Activated T-cell treated with anti-CD3 and anti-CD28 coated beads, Interleukin-2, amount 50 U/mL, for 72 hours (primary cell): ENCODE measurements at regions not wholly inside any gene's neighbourhood (a gene's known extent, or its start where the extent isn't known, plus 50 kb on each side); places are given as distances from the start of the nearest gene placed in this dataset.

Experiments
- ATAC-seq, 2 donors: fragments of 150-1000 bp; cut with Tn5 transposase; replicated peaks in 1 of 2; 2 replicates each; pipeline ENCODE4 v1.10.0; 2021; ENCODE audit warnings: moderate library complexity in 2 of 2, mild to moderate bottlenecking in 1 of 2
- DNase-seq, 2 donors: peaks; one replicate each; pipeline ENCODE4 v3.0.0; 2021 to 2022; ENCODE audit warnings: mixed read lengths in 1 of 2
- H3K27ac Mint-ChIP-seq: one replicate; pipeline ENCODE4 v1.8.0; 2022; ENCODE audit warnings: mild to moderate bottlenecking, moderate library complexity, mixed read lengths
- H3K27me3 Mint-ChIP-seq: one replicate; pipeline ENCODE4 v1.8.0; 2022; ENCODE audit warnings: low read depth, mixed read lengths
- H3K36me3 Mint-ChIP-seq, 2 donors: one replicate each; pipeline ENCODE4 v1.8.0; 2022; ENCODE audit warnings: mixed read lengths in 2 of 2, mild to moderate bottlenecking in 1 of 2; ENCODE audit not compliant: insufficient read depth in 2 of 2
- H3K4me1 Mint-ChIP-seq: one replicate; pipeline ENCODE4 v1.8.0; 2022; ENCODE audit warnings: low read depth, mixed read lengths
- H3K4me3 Mint-ChIP-seq, 2 donors: one replicate each; pipeline ENCODE4 v1.8.0; 2022; ENCODE audit warnings: mild to moderate bottlenecking in 2 of 2, mixed read lengths in 2 of 2, moderate library complexity in 2 of 2
- H3K9me3 Mint-ChIP-seq, 2 donors: one replicate each; pipeline ENCODE4 v1.8.0; 2022; ENCODE audit warnings: mixed read lengths in 2 of 2

- no peaks in the 10 kb centered on the region for H3K9me3 Mint-ChIP-seq
- no peaks in the 10 kb centered on the region for H3K36me3 Mint-ChIP-seq
- H3K27ac Mint-ChIP-seq = no peak overlapping the region
- no peaks in the 10 kb centered on the region for H3K4me1 Mint-ChIP-seq
- no peaks in the 10 kb centered on the region for H3K27me3 Mint-ChIP-seq
- ATAC-seq (no peak), DNase-seq (no peak)
- no peak overlapping the region for H3K4me3 Mint-ChIP-seq
These were observed 714.7 kb downstream of the EPHA4 start for GRCh38 chr2:220857368-220857767.

GRCh38 chr2:220858101-220858500 lies 714.0 kb downstream of the EPHA4 start:
- no peaks in the 10 kb centered on the region for H3K9me3 Mint-ChIP-seq
- H3K4me3 Mint-ChIP-seq = no peak overlapping the region
- H3K4me1 Mint-ChIP-seq = no peaks in the 10 kb centered on the region
- H3K36me3 Mint-ChIP-seq = no peaks in the 10 kb centered on the region
- DNase-seq (no peak), ATAC-seq (no peak)
- no peaks in the 10 kb centered on the region for H3K27me3 Mint-ChIP-seq
- no peak overlapping the region for H3K27ac Mint-ChIP-seq

- Mint-ChIP-seq H3K27ac (no peak overlapping the region), H3K36me3 (no peaks in the 10 kb centered on the region), H3K4me3 (no peak overlapping the region), H3K9me3 (peaks cover 2 to 3% of the 10 kb centered on the region in 2 donors), H3K27me3 (no peaks in the 10 kb centered on the region), H3K4me1 (no peaks in the 10 kb centered on the region)
- no peak for ATAC-seq
- no peak for DNase-seq
These were observed 700.2 kb downstream of the EPHA4 start for GRCh38 chr2:220871909-220872308.

GRCh38 chr2:220876080-220876824 lies 695.9 kb downstream of the EPHA4 start:
- H3K27me3 Mint-ChIP-seq = no peaks in the 10 kb centered on the region
- H3K4me3 Mint-ChIP-seq = no peak overlapping the region
- H3K36me3 Mint-ChIP-seq = no peaks in the 10 kb centered on the region
- H3K27ac Mint-ChIP-seq = no peak overlapping the region
- peaks cover 0 to 2% of the 10 kb centered on the region in 2 donors for H3K9me3 Mint-ChIP-seq
- DNase-seq = no peak
- no peak for ATAC-seq
- H3K4me1 Mint-ChIP-seq = no peaks in the 10 kb centered on the region

GRCh38 chr2:220877491-220877890 lies 694.6 kb downstream of the EPHA4 start:
- Mint-ChIP-seq H3K27ac (no peak overlapping the region), H3K36me3 (no peaks in the 10 kb centered on the region), H3K4me3 (no peak overlapping the region), H3K27me3 (no peaks in the 10 kb centered on the region), H3K4me1 (no peaks in the 10 kb centered on the region), H3K9me3 (peaks cover 0 to 2% of the 10 kb centered on the region in 2 donors)
- ATAC-seq = no peak
- DNase-seq = no peak

GRCh38 chr2:220877897-220878296 lies 694.2 kb downstream of the EPHA4 start:
- no peak for DNase-seq
- Mint-ChIP-seq H3K4me3 (no peak overlapping the region), H3K27ac (no peak overlapping the region), H3K9me3 (peaks cover 0 to 2% of the 10 kb centered on the region in 2 donors), H3K4me1 (no peaks in the 10 kb centered on the region), H3K36me3 (no peaks in the 10 kb centered on the region), H3K27me3 (no peaks in the 10 kb centered on the region)
- ATAC-seq = no peak

- Mint-ChIP-seq H3K9me3 (peaks cover 0 to 2% of the 10 kb centered on the region in 2 donors), H3K4me3 (no peak overlapping the region), H3K27me3 (no peaks in the 10 kb centered on the region), H3K36me3 (no peaks in the 10 kb centered on the region), H3K27ac (no peak overlapping the region), H3K4me1 (no peaks in the 10 kb centered on the region)
- no peak for DNase-seq
- ATAC-seq = no peak
These were observed 691.2 kb downstream of the EPHA4 start for GRCh38 chr2:220880623-220881596.

- no peak overlapping the region for H3K27ac Mint-ChIP-seq
- H3K4me3 Mint-ChIP-seq = no peak overlapping the region
- H3K27me3 Mint-ChIP-seq = no peaks in the 10 kb centered on the region
- no peak for ATAC-seq
- no peaks in the 10 kb centered on the region for H3K9me3 Mint-ChIP-seq
- H3K36me3 Mint-ChIP-seq = no peaks in the 10 kb centered on the region
- no peaks in the 10 kb centered on the region for H3K4me1 Mint-ChIP-seq
- no peak for DNase-seq
These were observed 689.6 kb downstream of the EPHA4 start for GRCh38 chr2:220882507-220882906.

- no peak overlapping the region for H3K27ac Mint-ChIP-seq
- H3K36me3 Mint-ChIP-seq = no peaks in the 10 kb centered on the region
- no peaks in the 10 kb centered on the region for H3K4me1 Mint-ChIP-seq
- no peak overlapping the region for H3K4me3 Mint-ChIP-seq
- ATAC-seq (no peak), DNase-seq (no peak)
- peaks cover under 1% of the 10 kb centered on the region for H3K27me3 Mint-ChIP-seq
- no peaks in the 10 kb centered on the region for H3K9me3 Mint-ChIP-seq
These were observed 686.5 kb downstream of the EPHA4 start for GRCh38 chr2:220885593-220885992.

- H3K9me3 Mint-ChIP-seq = peaks cover 0 to 2% of the 10 kb centered on the region in 2 donors
- H3K4me1 Mint-ChIP-seq = no peaks in the 10 kb centered on the region
- no peak overlapping the region for H3K4me3 Mint-ChIP-seq
- H3K36me3 Mint-ChIP-seq = no peaks in the 10 kb centered on the region
- no peak for DNase-seq
- ATAC-seq = no peak
- peaks cover 7% of the 10 kb centered on the region for H3K27me3 Mint-ChIP-seq
- H3K27ac Mint-ChIP-seq = no peak overlapping the region
These were observed 684.7 kb downstream of the EPHA4 start for GRCh38 chr2:220887271-220887870.

GRCh38 chr2:220887876-220888275 lies 684.2 kb downstream of the EPHA4 start:
- H3K9me3 Mint-ChIP-seq = peaks cover 0 to 2% of the 10 kb centered on the region in 2 donors
- ATAC-seq = no peak
- no peak overlapping the region for H3K27ac Mint-ChIP-seq
- H3K27me3 Mint-ChIP-seq = peaks cover 7% of the 10 kb centered on the region
- DNase-seq = no peak
- H3K4me3 Mint-ChIP-seq = no peak overlapping the region
- no peaks in the 10 kb centered on the region for H3K4me1 Mint-ChIP-seq
- no peaks in the 10 kb centered on the region for H3K36me3 Mint-ChIP-seq

- Mint-ChIP-seq H3K4me1 (no peaks in the 10 kb centered on the region), H3K9me3 (peaks cover 0 to 2% of the 10 kb centered on the region in 2 donors), H3K4me3 (no peak overlapping the region), H3K27me3 (peaks cover 7% of the 10 kb centered on the region), H3K27ac (no peak overlapping the region), H3K36me3 (no peaks in the 10 kb centered on the region)
- DNase-seq (no peak), ATAC-seq (no peak)
These were observed 681.2 kb downstream of the EPHA4 start for GRCh38 chr2:220890931-220891330.

GRCh38 chr2:220891405-220891804 lies 680.7 kb downstream of the EPHA4 start:
- ATAC-seq = no peak
- peaks cover 7% of the 10 kb centered on the region for H3K27me3 Mint-ChIP-seq
- no peak overlapping the region for H3K27ac Mint-ChIP-seq
- H3K9me3 Mint-ChIP-seq = peaks cover 0 to 2% of the 10 kb centered on the region in 2 donors
- DNase-seq = no peak
- H3K36me3 Mint-ChIP-seq = no peaks in the 10 kb centered on the region
- H3K4me1 Mint-ChIP-seq = no peaks in the 10 kb centered on the region
- no peak overlapping the region for H3K4me3 Mint-ChIP-seq
